GM18861 (cell line): ENCODE measurements at regions not wholly inside any gene's neighbourhood (a gene's known extent, or its start where the extent isn't known, plus 50 kb on each side); places are given as distances from the start of the nearest gene placed in this dataset.
"Not testable (repeated sequence)": the region's sequence is repeated elsewhere in the genome, so short reads cannot be mapped to it uniquely, and the experiment has no call there.

Source experiments
- ATAC-seq: cut with Tn5 transposase; IDR thresholded peaks from one replicate; pipeline ENCODE4 v1.9.1; 2021; ENCODE audit not compliant: unreplicated experiment

GRCh38 chr4:103422467-103423219 lies 224.5 kb upstream of the CENPE start:
- ATAC-seq = no peak

GRCh38 chr4:103415801-103416200 lies 217.7 kb upstream of the CENPE start:
- ATAC-seq = no peak

DNA sequence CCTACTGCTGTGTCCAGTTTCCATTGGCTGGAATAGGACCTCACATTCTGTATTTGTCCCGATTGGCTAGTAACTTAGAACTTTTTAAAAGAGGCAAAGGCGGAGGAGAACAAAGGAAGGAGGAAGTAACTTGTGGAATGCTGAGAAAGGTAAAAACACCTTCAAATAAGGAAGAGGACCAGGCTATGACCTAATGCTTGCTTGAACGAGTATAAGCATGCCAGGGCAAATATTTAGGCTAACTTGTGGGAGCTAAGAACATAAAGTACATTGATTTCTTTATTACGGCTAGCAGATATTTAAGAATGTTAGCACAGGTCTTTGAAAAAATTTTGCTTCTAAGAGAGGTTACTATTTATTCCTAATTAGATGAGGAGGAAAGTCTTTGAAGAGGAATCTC lies 214.5 kb upstream of the CENPE start:
- ATAC-seq = not testable (repeated sequence)

DNA sequence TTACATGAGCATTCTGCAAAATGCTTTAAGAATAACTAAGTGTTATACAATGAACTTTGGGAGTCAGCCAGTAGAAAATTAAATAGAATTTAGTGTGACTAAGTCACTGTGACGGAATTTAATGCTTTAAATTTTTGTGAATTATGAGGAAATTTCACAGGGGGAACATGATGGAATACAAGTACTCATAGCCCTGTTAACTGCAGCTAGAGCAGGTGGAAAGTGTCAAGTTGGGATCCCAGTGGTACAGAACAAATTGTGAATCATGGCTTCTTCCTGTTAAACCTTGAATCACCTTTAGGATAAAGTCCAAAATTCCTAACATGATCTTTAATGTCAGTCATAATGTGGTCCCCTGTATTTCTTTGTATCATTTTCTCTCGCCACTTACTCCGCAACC lies 212.2 kb upstream of the CENPE start:
- no peak for ATAC-seq

DNA sequence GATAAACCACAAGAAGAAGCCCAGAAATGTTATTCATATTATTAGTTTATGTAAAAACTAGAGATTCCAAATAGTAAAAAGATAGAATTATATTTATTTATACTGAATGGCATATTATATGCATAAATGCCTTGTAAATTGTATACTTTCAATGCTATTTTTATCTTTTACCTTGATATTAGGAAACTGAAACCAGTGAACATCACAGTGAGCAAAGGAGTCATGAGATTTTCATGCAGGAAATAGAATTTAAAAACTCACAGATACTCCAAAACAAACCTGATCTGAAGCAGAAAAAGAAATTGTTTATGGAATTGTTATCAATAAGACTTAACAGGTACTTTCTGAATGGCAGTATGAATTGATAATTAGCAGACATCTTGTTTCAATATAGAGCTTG lies 207.3 kb upstream of the CENPE start:
- ATAC-seq = no peak

- no peak for ATAC-seq
Observed at GRCh38 chr4:103403619-103404018, 205.5 kb upstream of the CENPE start.

- ATAC-seq = no peak
Observed at GRCh38 chr4:103402198-103402597, 204.1 kb upstream of the CENPE start.

DNA sequence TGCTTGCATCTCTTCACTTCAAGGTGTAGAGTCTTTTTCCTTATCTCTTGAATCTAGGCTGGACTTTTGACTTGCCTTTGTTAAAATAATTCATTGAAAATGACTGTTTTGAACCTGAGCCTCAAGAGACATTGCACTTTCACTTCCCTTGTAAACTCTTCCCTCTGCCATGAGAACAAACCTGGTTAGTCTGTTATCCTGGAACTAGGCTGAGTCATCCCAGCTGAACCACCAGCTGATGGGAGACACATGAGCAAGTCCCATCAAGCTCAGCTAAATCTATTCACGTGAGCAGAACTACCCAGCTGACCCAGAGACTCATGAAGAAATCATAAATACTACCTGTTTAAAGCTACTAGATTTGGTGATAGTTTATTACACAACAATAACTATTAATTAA lies 202.3 kb upstream of the CENPE start:
- no peak for ATAC-seq

DNA sequence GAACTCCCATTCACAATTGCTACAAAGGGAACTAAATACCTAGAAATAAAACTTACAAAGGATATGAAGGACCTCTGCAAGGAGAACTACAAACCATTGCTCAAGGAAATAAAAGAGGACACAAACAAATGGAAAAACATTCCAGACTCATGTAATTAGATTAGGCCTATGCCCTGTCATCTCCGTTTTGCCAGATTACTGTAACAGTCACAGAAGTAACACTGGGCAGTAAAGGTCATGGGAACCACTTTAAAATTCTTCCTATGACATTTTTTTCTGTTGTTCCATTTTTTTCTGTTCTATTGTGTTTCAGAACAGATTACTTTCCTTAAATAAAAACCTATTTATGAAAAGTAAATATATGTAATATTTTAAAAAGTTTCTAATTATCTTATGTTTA lies 199.4 kb upstream of the CENPE start:
- no peak for ATAC-seq

DNA sequence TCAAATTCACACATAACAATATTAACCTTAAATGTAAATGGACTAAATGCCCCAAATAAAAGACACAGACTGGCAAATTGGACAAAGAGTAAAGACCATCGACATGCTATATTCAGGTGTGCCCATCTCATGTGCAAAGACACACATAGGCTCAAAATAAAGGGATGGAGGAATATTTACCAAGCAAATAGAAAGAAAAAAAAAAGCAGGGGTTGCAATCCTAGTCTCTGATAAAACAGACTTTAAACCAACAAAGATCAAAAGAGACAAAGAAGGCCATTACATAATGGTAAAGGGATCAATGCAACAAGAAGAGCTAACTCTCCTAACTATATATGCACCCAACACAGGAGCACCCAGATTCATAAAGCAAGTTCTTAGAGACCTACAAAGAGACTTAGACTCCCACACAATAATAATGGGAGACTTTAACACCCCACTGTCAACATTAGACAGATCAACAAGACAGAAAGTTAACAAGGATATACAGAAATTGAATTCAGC lies 189.4 kb upstream of the CENPE start:
- ATAC-seq = not testable (repeated sequence)

- not testable (repeated sequence) for ATAC-seq
Observed at GRCh38 chr4:103385565-103385964, 187.4 kb upstream of the CENPE start.

- ATAC-seq = no peak
Observed at GRCh38 chr4:103375278-103375677, 177.1 kb upstream of the CENPE start.

DNA sequence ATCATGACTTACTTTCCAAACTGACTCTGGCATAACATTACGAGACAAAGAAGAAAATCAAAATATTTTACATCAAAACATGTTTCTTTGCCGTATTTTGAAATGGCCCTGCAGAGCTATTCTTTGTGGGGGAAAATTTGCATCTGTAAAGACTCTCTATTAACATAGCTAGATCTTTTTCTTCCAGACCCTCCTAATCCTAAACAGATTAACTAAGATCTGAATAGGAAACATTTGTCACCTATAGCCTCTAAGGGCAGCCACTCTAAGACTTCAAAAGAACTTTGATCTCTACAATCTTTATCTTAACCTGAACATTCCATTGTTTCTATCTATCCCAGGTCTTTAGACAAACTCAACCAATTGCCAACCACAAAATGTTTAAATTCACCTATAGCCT lies 176.6 kb upstream of the CENPE start:
- ATAC-seq = no peak

GRCh38 chr4:103374306-103374705 lies 176.2 kb upstream of the CENPE start:
- no peak for ATAC-seq

GRCh38 chr4:103372002-103372558 lies 173.9 kb upstream of the CENPE start:
- no peak for ATAC-seq

DNA sequence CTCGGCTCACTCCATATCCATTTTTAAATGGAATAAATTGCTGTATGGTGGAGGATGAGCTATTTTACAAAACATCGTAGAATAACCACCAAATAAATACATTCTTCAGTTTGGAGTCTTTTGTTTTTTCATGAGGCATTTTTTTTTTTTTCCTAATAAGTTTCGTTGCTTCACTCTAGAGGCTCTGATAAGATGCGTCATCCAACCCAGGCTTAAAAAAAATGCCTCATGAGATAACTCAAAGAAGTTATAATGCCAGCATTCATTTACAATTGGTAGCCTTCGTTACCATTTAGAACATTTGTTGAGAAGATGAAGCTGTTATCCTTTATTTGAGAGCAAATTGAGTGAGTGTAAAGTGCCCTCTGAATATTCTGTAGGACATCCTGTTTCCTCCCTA lies 172.2 kb upstream of the CENPE start:
- no peak for ATAC-seq

- no peak for ATAC-seq
Observed at GRCh38 chr4:103365285-103365684, 167.1 kb upstream of the CENPE start.

DNA sequence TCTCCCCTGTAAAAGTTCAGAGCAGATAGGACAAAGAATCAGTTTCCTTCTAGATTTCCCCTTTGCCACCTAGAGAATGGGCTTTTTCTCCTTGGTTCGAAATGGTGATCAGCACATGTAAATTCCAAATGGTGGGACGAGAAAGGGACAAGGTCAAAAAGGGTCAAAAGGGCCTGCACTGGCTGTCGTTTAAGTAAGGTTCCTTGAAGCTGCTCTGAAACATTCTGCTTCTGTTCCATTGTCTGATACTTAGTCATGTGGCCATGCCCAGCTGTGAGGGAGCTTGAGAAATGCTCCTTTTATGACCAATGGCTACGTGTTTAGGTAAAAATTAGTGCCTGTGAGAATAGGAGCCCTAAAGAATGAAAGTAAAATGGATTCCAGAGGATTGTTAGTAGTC lies 165.9 kb upstream of the CENPE start:
- ATAC-seq = no peak

DNA sequence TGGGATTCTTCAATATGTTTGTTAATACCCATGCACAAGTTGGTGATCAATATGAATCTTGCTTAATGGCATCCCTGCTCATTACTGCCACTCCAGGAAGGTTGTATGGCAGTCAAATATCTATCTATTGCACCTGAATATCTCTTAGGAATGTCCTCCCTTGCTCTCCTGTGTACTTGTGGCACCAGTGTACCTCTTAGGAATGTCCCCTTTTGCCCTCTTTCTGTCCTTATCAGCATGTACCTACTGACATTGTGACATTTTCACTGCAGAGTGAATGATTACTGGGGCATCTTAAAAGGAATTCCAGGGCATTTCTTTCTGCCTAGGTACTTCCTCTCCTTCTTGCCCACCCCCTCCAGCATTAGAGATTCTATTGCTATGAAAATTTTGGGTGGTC lies 163.8 kb upstream of the CENPE start:
- no peak for ATAC-seq

DNA sequence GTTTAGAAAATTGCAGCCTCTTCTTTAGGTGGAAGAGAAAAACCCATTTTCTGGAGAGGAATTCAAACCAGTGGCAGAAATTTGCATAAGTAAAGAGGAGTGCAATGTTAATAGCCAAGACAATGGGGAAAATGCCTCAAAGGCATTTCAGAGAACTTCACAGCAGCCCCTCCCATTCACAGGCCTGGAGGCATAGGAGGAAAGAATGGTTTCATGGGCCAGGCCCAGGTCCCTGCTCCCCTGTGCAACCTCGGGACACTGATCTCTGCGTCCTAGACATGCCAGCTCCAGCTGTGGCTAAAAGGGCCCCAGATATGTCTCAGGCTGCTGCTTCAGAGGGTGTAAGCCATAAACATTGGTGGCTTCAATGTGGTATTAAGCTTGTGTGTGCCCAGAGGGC lies 161.8 kb upstream of the CENPE start:
- no peak for ATAC-seq

DNA sequence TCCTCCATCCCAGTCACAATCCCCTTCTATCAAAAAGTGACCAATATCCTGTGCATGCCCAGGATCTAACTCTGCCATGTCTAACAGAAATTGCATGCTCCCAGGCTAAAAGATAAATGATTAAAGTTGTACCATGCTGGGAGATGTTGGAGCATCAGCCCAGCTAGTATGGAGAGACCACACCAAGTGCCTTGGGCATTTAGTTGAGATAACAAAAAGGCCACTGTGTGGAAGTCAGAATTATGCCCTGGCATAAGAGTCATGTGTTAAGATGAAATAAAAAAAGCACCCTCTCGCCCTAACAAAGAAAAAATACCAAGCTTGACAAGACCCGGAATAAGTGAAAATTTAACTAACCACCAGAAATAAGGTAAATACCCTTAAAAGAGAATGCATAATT lies 155.9 kb upstream of the CENPE start:
- ATAC-seq = no peak

GRCh38 chr4:103329642-103330041 lies 131.5 kb upstream of the CENPE start:
- ATAC-seq = no peak

- ATAC-seq = no peak
Observed at GRCh38 chr4:103324811-103325210, 126.7 kb upstream of the CENPE start.
